ENCODE measurements at regions not wholly inside any gene's neighbourhood (a gene's known extent, or its start where the extent isn't known, plus 50 kb on each side); places are given as distances from the start of the nearest gene placed in this dataset.

DNA sequence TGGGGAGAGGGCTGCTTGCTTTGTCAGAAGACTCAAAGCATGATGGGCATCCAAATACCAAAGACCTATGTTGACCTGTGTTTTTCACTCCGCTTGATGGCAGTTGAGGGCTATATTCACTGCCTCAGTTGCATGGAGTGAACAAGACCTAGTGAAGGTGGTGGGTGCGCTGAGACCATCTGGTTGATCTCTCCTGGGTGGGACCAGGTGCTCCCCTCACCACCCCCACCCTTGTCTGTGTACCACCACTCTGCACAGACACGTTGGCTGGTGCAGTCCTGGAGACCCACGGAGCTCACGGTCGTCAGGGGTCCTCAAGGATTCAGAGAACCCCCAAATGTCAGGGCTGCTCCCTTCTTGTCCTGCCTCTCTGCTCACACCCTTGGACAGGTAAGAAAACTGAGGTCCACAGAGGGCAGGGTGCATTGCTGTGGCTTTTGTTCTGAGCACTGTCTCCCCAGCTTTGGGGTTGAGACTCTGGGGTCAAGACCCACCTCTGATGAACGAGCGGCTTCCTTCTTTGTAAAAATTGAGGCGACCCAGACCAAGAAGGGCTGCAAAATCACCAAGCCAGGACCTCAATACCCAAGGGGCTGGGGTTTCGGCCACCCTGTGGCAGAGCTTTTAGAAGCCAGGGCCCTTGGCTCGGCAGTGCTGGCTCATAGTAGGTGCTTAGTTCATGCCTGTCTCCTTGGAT is 166.3 kb upstream of the RTL1 start:
- TF ChIP-seq POLR2AphosphoS5 (IDR thresholded peaks at IDR 0.05; ENCODE audit: low read depth, low read length) (no peak), SIN3A (IDR thresholded peaks at IDR 0.05; ENCODE audit: borderline replicate concordance, insufficient read depth, low read length) (no peak), REST (IDR thresholded peaks at IDR 0.05; ENCODE audit: insufficient read depth in 1 of 2, low read depth in 2 of 2, low read length in 2 of 2) (no peak), TAF1 (IDR thresholded peaks at IDR 0.05; ENCODE audit: borderline replicate concordance, insufficient read depth, low read length) (no peak), FOXP2 (optimal IDR thresholded peaks at IDR 0.05; ENCODE audit: borderline replicate concordance, extremely low read depth, extremely low read length, insufficient read depth) (no peak)

DNA sequence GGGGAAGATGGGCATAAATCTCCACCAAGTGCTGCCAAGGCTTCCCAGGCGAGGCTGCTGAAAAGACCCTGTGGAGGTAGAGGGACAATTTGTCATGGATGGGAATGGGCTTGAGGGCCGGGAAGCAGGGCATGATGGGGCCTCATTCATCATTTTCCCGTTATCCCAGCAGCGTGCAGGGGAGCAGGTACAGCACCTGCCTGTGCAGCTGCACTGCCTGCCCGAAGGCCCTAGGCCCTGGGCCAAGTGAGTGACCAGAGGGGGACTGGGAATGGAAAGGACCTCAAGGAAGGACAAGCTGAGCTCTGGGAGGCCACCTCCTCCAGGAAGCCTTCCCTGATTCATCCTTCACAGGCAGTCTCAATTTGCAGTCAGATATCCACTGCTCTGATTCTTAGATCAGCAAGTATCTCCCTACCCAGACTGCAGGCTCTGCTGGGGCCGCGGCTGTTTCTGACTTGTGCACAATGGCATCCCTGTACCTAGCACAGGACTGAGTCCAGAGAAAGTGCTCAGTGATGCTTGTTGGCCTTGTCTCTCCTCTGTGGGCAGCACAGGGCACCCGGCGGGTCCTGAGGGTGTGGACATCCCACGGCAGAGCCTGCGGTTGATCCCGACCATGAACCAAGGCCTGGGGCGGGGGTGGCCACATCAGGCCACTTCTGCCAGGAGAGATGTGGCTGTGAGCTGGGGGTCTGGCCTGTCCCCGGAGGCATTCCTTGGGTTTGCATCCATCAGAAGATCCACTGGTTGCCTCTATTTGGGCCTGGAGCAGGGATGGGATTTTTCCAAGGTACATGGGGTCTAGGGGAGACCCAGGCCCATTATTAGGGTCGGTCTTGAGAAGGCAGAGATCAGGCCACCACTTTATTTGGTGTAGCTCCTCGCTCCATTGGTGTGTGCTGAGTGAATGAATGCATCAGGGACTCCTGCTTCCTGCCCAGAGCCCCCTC is 167.3 kb upstream of the RTL1 start:
- TF ChIP-seq FOXP2 (optimal IDR thresholded peaks at IDR 0.05; ENCODE audit: borderline replicate concordance, extremely low read depth, extremely low read length, insufficient read depth) (no peak), POLR2AphosphoS5 (IDR thresholded peaks at IDR 0.05; ENCODE audit: low read depth, low read length) (no peak), REST (IDR thresholded peaks at IDR 0.05; ENCODE audit: insufficient read depth in 1 of 2, low read depth in 2 of 2, low read length in 2 of 2) (no peak), TAF1 (IDR thresholded peaks at IDR 0.05; ENCODE audit: borderline replicate concordance, insufficient read depth, low read length) (no peak), SIN3A (IDR thresholded peaks at IDR 0.05; ENCODE audit: borderline replicate concordance, insufficient read depth, low read length) (no peak)

DNA sequence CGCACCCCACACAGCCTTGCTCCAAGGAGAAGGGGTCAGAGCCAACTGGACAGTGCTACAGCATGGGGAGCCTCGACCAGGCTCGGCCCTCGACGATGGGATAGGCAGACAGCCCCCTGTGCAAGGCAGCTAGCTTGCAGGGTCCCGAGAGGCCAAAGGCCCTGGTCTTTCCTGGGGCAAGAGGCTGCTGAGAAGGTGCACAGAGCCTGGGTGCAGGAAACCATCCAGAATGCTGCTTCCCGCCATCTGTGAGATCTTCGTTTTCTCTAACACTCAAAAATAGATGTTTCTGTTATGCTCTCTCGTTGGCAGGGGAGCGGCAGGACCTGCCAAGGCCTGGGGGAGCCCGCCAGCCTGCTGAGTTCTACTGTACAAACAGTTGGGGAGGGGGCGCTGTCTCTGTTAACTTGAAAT is 168.0 kb upstream of the RTL1 start:
- no peak for TF ChIP-seq SIN3A (IDR thresholded peaks at IDR 0.05; ENCODE audit: borderline replicate concordance, insufficient read depth, low read length)
- TF ChIP-seq TAF1 (IDR thresholded peaks at IDR 0.05; ENCODE audit: borderline replicate concordance, insufficient read depth, low read length) = no peak
- no peak for TF ChIP-seq FOXP2 (optimal IDR thresholded peaks at IDR 0.05; ENCODE audit: borderline replicate concordance, extremely low read depth, extremely low read length, insufficient read depth)
- no peak for TF ChIP-seq POLR2AphosphoS5 (IDR thresholded peaks at IDR 0.05; ENCODE audit: low read depth, low read length)
- no peak for TF ChIP-seq REST (IDR thresholded peaks at IDR 0.05; ENCODE audit: insufficient read depth in 1 of 2, low read depth in 2 of 2, low read length in 2 of 2)

GRCh38 chr14:101072070-101072469 is 168.5 kb upstream of the RTL1 start:
- TF ChIP-seq TAF1 (IDR thresholded peaks at IDR 0.05; ENCODE audit: borderline replicate concordance, insufficient read depth, low read length) = no peak
- no peak for TF ChIP-seq SIN3A (IDR thresholded peaks at IDR 0.05; ENCODE audit: borderline replicate concordance, insufficient read depth, low read length)
- TF ChIP-seq FOXP2 (optimal IDR thresholded peaks at IDR 0.05; ENCODE audit: borderline replicate concordance, extremely low read depth, extremely low read length, insufficient read depth) = no peak
- no peak for TF ChIP-seq POLR2AphosphoS5 (IDR thresholded peaks at IDR 0.05; ENCODE audit: low read depth, low read length)
- TF ChIP-seq REST (IDR thresholded peaks at IDR 0.05; ENCODE audit: insufficient read depth in 1 of 2, low read depth in 2 of 2, low read length in 2 of 2) = no peak

Data from PFSK-1 (cell line).